IMR-90 (cell line): ENCODE measurements at regions not wholly inside any gene's neighbourhood (a gene's known extent, or its start where the extent isn't known, plus 50 kb on each side); places are given as distances from the start of the nearest gene placed in this dataset.

ENCODE experiments used
- ATAC-seq: fragments of 200-7000 bp; cut with Tn5 transposase; 2 replicates; pipeline ENCODE4 v1.9.1; 2020; ENCODE audit warnings: low read depth, mild to moderate bottlenecking, moderate library complexity
- BruUV-seq: library from RNA; stranded (reverse); fragments of 400-500 nt; replicated peaks from 2 replicates; lab custom pipeline; 2021; lab: Mats Ljungman, UMichigan
- CTCF ChIA-PET: fragments of 300-600 bp; formaldehyde crosslinking; extraction: SDS; loops from one replicate; lab custom pipeline; 2021; ENCODE audit warnings: antibody characterized with exemption; lab: Yijun Ruan, JAX
- POLR2A ChIA-PET: fragments of 300-600 bp; sonication (Branson Sonifier 250); formaldehyde crosslinking; loops from one replicate; lab custom pipeline; 2022; ENCODE audit warnings: antibody characterized with exemption; ENCODE audit not compliant: unreplicated experiment; lab: Charles Lee
- DNase-seq: peaks from one replicate; pipeline ENCODE4 v3.0.0; 2013
- H2AFZ ChIP-seq: replicated peaks from 2 replicates; pipeline ENCODE3; 2013; ENCODE audit warnings: low read length, mild to moderate bottlenecking; ENCODE audit not compliant: poor library complexity
- H2AK5ac ChIP-seq: 2 replicates; pipeline ENCODE4 v1.6.1; 2013; ENCODE audit warnings: low read depth, low read length, inconsistent platforms
- H2AK9ac ChIP-seq: replicated peaks from 2 replicates; pipeline ENCODE3; 2013; ENCODE audit warnings: mild to moderate bottlenecking, low read depth, low read length, moderate library complexity; ENCODE audit not compliant: poor library complexity
- H2BK120ac ChIP-seq: 2 replicates; pipeline ENCODE4 v1.6.1; 2013; ENCODE audit warnings: low read depth, low read length, inconsistent platforms
- H2BK15ac ChIP-seq: 3 replicates; pipeline ENCODE4 v1.6.1; 2013; ENCODE audit warnings: low read depth, low read length, inconsistent platforms
- H2BK20ac ChIP-seq: 2 replicates; pipeline ENCODE4 v1.6.1; 2013; ENCODE audit warnings: low read depth, mild to moderate bottlenecking, inconsistent platforms, low read length, moderate library complexity
- H2BK5ac ChIP-seq: 2 replicates; pipeline ENCODE4 v1.6.1; 2013; ENCODE audit warnings: mild to moderate bottlenecking, low read depth, low read length, inconsistent platforms; ENCODE audit not compliant: poor library complexity, severe bottlenecking
- H3K14ac ChIP-seq: replicated peaks from 2 replicates; pipeline ENCODE4 v1.6.1; 2013; ENCODE audit warnings: low read depth, low read length, inconsistent platforms
- H3K18ac ChIP-seq: 2 replicates; pipeline ENCODE4 v1.6.1; 2013; ENCODE audit warnings: low read depth, low read length, control low read depth
- H3K23ac ChIP-seq: 2 replicates; pipeline ENCODE4 v1.6.1; 2013; ENCODE audit warnings: low read depth, low read length, inconsistent platforms
- H3K27ac ChIP-seq: 2 replicates; pipeline ENCODE4 v1.5.1; 2013; ENCODE audit warnings: mild to moderate bottlenecking, control low read depth, low read length; ENCODE audit not compliant: insufficient read depth
- H3K27me3 ChIP-seq: 2 replicates; pipeline ENCODE4 v1.6.1; 2013; ENCODE audit warnings: low read length; ENCODE audit not compliant: control insufficient read depth, insufficient read depth
- H3K36me3 ChIP-seq: 2 replicates; pipeline ENCODE4 v1.6.1; 2013; ENCODE audit warnings: low read length, mixed read lengths; ENCODE audit not compliant: control insufficient read depth, insufficient read depth
- H3K4ac ChIP-seq: 2 replicates; pipeline ENCODE4 v1.6.1; 2013; ENCODE audit warnings: low read depth, low read length, inconsistent platforms
- H3K4me1 ChIP-seq: 2 replicates; pipeline ENCODE4 v1.6.1; 2013; ENCODE audit warnings: low read length, mixed read lengths; ENCODE audit not compliant: control insufficient read depth, insufficient read depth
- H3K4me2 ChIP-seq: 2 replicates; pipeline ENCODE4 v1.6.1; 2013; ENCODE audit warnings: low read depth, mild to moderate bottlenecking, control low read depth, low read length, moderate library complexity
- H3K4me3 ChIP-seq: 2 replicates; pipeline ENCODE4 v1.5.1; 2013; ENCODE audit warnings: low read depth, mild to moderate bottlenecking, control low read depth, low read length, moderate library complexity; ENCODE audit not compliant: insufficient read depth
- H3K56ac ChIP-seq: 2 replicates; pipeline ENCODE4 v1.6.1; 2013; ENCODE audit warnings: low read length, inconsistent platforms; ENCODE audit not compliant: insufficient read depth; ENCODE audit errors: extremely low read depth
- H3K79me1 ChIP-seq, 2 experiments: 2 replicates each; pipeline ENCODE4 v1.6.1; 2013; ENCODE audit warnings: low read length in 2 of 2, inconsistent platforms in 1 of 2, low read depth in 1 of 2
- H3K9ac ChIP-seq: 2 replicates; pipeline ENCODE4 v1.6.1; 2013; ENCODE audit warnings: low read depth, low read length, control low read depth
- H3K9me1 ChIP-seq: 2 replicates; pipeline ENCODE4 v1.6.1; 2013; ENCODE audit warnings: low read length, inconsistent platforms; ENCODE audit not compliant: insufficient read depth
- H3K9me3 ChIP-seq: 2 replicates; pipeline ENCODE4 v1.6.1; 2013; ENCODE audit warnings: low read length; ENCODE audit not compliant: control insufficient read depth, insufficient read depth
- H4K20me1 ChIP-seq: 2 replicates; pipeline ENCODE4 v1.6.1; 2013; ENCODE audit warnings: low read length, inconsistent platforms; ENCODE audit not compliant: insufficient read depth
- H4K5ac ChIP-seq: 2 replicates; pipeline ENCODE4 v1.6.1; 2013; ENCODE audit warnings: mild to moderate bottlenecking, low read depth, low read length, control low read depth
- H4K8ac ChIP-seq, 2 experiments: 2 replicates each; pipeline ENCODE4 v1.6.1; 2013; ENCODE audit warnings: low read depth in 2 of 2, low read length in 2 of 2, control low read depth in 1 of 2, inconsistent platforms in 1 of 2
- H4K91ac ChIP-seq: 2 replicates; pipeline ENCODE4 v1.6.1; 2013; ENCODE audit warnings: low read depth, low read length, inconsistent platforms; ENCODE audit not compliant: insufficient read depth
- BHLHE40 ChIP-seq: fragments of 150-350 bp; IDR thresholded peaks from 2 replicates; pipeline ENCODE4 v1.6.1; 2016; ENCODE audit warnings: mild to moderate bottlenecking, low read depth, low read length
- CEBPB ChIP-seq: IDR thresholded peaks from 2 replicates; pipeline ENCODE4 v1.6.1; 2012; ENCODE audit warnings: low read depth, low read length, improper control_type of control experiment
- CHD1 ChIP-seq: IDR thresholded peaks from 2 replicates; pipeline ENCODE4 v1.6.1; 2012; ENCODE audit warnings: low read depth, low read length, improper control_type of control experiment
- FOS ChIP-seq: fragments of 150-350 bp; IDR thresholded peaks from 2 replicates; pipeline ENCODE4 v1.6.1; 2016; ENCODE audit warnings: low read depth, low read length
- MAFK ChIP-seq: IDR thresholded peaks from 2 replicates; pipeline ENCODE4 v1.6.1; 2012; ENCODE audit warnings: low read depth, low read length, improper control_type of control experiment
- MAZ ChIP-seq: IDR thresholded peaks from 2 replicates; pipeline ENCODE4 v1.6.1; 2012; ENCODE audit warnings: low read depth, mild to moderate bottlenecking, low read length, improper control_type of control experiment, moderate library complexity, borderline replicate concordance
- MXI1 ChIP-seq: IDR thresholded peaks from 2 replicates; pipeline ENCODE4 v1.6.1; 2012; ENCODE audit warnings: low read depth, mild to moderate bottlenecking, low read length, moderate library complexity, borderline replicate concordance
- NFE2L2 ChIP-seq: fragments of 150-350 bp; IDR thresholded peaks from 2 replicates; pipeline ENCODE4 v1.6.1; 2016; ENCODE audit warnings: low read depth, mild to moderate bottlenecking, low read length
- POLR2A ChIP-seq: IDR thresholded peaks from 2 replicates; pipeline ENCODE4 v1.6.1; 2012; ENCODE audit warnings: mild to moderate bottlenecking, low read depth, low read length
- RAD21 ChIP-seq: IDR thresholded peaks from 2 replicates; pipeline ENCODE4 v1.6.1; 2012; ENCODE audit warnings: low read length, improper control_type of control experiment
- RCOR1 ChIP-seq: IDR thresholded peaks from 2 replicates; pipeline ENCODE4 v1.6.1; 2012; ENCODE audit warnings: mild to moderate bottlenecking, low read length, improper control_type of control experiment; ENCODE audit not compliant: insufficient replicate concordance
- SMC3 ChIP-seq: fragments of 150-350 bp; IDR thresholded peaks from 2 replicates; pipeline ENCODE4 v1.6.1; 2016; ENCODE audit warnings: low read depth, mild to moderate bottlenecking, antibody characterized with exemption, low read length, moderate library complexity
- WGBS, 2 experiments: methylation state at CpG; one replicate each; pipeline versions ENCODE4 v1.1.5 to v1.1.7; 2013; ENCODE audit warnings: missing lambda C conversion rate in 2 of 2; ENCODE audit not compliant: insufficient read length in 1 of 2; ENCODE audit errors: extremely low coverage in 2 of 2; 5-methylcytosine and 5-hydroxymethylcytosine counted together
- dilution Hi-C: fragments of 300-500 bp; cut with HindIII; formaldehyde crosslinking; loops from one replicate; pipeline ENCODE4 v1.14.3; 2018; ENCODE audit warnings: low sequenced_read_pairs; ENCODE audit not compliant: unreplicated experiment
- in situ Hi-C: fragments of 300-500 bp; cut with MboI; formaldehyde crosslinking; loops from 3 replicates; pipeline ENCODE4 v1.14.3; 2019; ENCODE audit warnings: low sequenced_read_pairs, inconsistent platforms, mixed read lengths
- intact Hi-C: fragments of 100-400 bp; cut with micrococcal nuclease; formaldehyde crosslinking; loops from 2 replicates; pipeline ENCODE4 v1.10.0; 2022
- TF ChIP-seq, protein P1 (sequence below): fragments of 150-350 bp; IDR thresholded peaks from 2 replicates; pipeline ENCODE4 v1.6.1; 2016; ENCODE audit warnings: low read depth, mild to moderate bottlenecking, low read length, moderate library complexity, borderline replicate concordance
- TF ChIP-seq, protein P2 (sequence below): fragments of 150-350 bp; IDR thresholded peaks from 2 replicates; pipeline ENCODE4 v1.6.1; 2017; ENCODE audit warnings: mild to moderate bottlenecking, antibody characterized with exemption, low read length, low read depth
- TF ChIP-seq, protein P3 (sequence below): conservative IDR thresholded peaks from 2 replicates; pipeline ENCODE4 v1.5.1; 2012; ENCODE audit warnings: mild to moderate bottlenecking, low read depth, low read length, improper control_type of control experiment

DNA sequence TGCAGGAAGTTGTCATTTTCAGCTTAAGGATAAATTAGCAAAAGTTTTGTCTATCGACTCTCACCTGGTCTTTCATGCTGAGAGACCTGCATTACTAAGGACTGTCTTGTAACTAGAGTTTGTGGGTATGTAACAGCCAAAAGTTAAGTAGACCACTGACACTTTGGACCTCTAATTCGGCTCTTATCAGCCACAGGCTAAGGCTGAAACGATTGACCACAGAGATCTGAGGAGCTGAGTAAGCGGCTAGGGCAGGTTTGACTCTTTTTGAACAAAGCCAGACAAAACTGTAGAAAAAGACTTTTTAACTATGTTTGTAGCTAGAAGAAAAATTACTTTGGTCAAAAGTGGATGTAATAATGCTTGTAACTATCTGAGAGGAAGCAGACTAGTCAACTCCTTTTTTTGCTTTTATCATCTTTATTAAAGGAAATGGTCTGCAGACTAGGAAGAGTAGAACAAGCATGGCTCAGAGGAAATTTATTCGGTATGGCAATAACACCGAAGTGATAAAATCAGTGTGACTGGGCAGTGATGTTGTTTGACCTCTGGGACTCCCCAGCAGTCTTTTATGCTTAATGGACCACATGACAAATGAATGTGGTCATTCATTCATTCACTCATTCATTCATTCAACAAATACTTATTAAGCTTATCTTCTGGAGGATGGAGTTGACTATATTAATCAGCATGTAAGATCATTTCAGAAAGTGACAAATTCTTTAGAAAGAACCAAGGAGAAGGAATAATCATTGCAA lies 725.0 kb upstream of the HS3ST5 start:
- no peak overlapping the region for H4K5ac ChIP-seq
- no peak overlapping the region for H3K23ac ChIP-seq
- no peak overlapping the region for H2BK5ac ChIP-seq
- no peak for DNase-seq
- no peaks in the 10 kb centered on the region for H3K9me1 ChIP-seq
- BruUV-seq, result no TSS peak
- H3K14ac ChIP-seq, result no peak overlapping the region
- no peak overlapping the region for H2BK15ac ChIP-seq
- no peaks in the 10 kb centered on the region for H3K4me1 ChIP-seq
- no peaks in the 10 kb centered on the region for H3K36me3 ChIP-seq
- intact Hi-C loops, result no loop called here
- TF ChIP-seq CHD1 (no peak), MAFK (no peak), CEBPB (no peak), RAD21 (no peak), POLR2A (no peak), FOS (no peak), RCOR1 (no peak), MAZ (no peak), SMC3 (no peak), BHLHE40 (no peak), MXI1 (no peak), NFE2L2 (no peak)
- TF ChIP-seq, protein P1, sequence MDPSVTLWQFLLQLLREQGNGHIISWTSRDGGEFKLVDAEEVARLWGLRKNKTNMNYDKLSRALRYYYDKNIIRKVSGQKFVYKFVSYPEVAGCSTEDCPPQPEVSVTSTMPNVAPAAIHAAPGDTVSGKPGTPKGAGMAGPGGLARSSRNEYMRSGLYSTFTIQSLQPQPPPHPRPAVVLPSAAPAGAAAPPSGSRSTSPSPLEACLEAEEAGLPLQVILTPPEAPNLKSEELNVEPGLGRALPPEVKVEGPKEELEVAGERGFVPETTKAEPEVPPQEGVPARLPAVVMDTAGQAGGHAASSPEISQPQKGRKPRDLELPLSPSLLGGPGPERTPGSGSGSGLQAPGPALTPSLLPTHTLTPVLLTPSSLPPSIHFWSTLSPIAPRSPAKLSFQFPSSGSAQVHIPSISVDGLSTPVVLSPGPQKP, result no peak
- TF ChIP-seq, protein P2, sequence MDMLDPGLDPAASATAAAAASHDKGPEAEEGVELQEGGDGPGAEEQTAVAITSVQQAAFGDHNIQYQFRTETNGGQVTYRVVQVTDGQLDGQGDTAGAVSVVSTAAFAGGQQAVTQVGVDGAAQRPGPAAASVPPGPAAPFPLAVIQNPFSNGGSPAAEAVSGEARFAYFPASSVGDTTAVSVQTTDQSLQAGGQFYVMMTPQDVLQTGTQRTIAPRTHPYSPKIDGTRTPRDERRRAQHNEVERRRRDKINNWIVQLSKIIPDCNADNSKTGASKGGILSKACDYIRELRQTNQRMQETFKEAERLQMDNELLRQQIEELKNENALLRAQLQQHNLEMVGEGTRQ, result no peak
- TF ChIP-seq, protein P3, sequence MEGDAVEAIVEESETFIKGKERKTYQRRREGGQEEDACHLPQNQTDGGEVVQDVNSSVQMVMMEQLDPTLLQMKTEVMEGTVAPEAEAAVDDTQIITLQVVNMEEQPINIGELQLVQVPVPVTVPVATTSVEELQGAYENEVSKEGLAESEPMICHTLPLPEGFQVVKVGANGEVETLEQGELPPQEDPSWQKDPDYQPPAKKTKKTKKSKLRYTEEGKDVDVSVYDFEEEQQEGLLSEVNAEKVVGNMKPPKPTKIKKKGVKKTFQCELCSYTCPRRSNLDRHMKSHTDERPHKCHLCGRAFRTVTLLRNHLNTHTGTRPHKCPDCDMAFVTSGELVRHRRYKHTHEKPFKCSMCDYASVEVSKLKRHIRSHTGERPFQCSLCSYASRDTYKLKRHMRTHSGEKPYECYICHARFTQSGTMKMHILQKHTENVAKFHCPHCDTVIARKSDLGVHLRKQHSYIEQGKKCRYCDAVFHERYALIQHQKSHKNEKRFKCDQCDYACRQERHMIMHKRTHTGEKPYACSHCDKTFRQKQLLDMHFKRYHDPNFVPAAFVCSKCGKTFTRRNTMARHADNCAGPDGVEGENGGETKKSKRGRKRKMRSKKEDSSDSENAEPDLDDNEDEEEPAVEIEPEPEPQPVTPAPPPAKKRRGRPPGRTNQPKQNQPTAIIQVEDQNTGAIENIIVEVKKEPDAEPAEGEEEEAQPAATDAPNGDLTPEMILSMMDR, result no peak
- no peak overlapping the region for H3K18ac ChIP-seq
- no peaks in the 10 kb centered on the region for H3K27me3 ChIP-seq
- H4K8ac ChIP-seq, result no peak overlapping the region
- H2AFZ ChIP-seq, result no peak overlapping the region
- peaks cover 2% of the 10 kb centered on the region; the same call in 1 of the 2 replicates for H3K9me3 ChIP-seq
- in situ Hi-C loops, result no loop called here
- H2AK9ac ChIP-seq, result no peak overlapping the region
- no peak overlapping the region for H3K4me3 ChIP-seq
- dilution Hi-C loops, result no loop called here
- H3K4ac ChIP-seq, result no peak overlapping the region
- ChIA-PET POLR2A (no interaction called here), CTCF (no interaction called here)
- no peaks in the 10 kb centered on the region for H3K79me1 ChIP-seq
- no peak overlapping the region for H2BK120ac ChIP-seq
- H2BK20ac ChIP-seq, result no peak overlapping the region
- 0% methylated on average over 1 of the region's 6 CpGs; no CpG with 5 or more reads in 1 of the 2 experiments for WGBS, 2 experiments
- no peak overlapping the region for H2AK5ac ChIP-seq
- no peaks in the 10 kb centered on the region for H4K20me1 ChIP-seq
- H3K9ac ChIP-seq, result no peak overlapping the region
- ATAC-seq, result no peak
- no peak overlapping the region for H4K91ac ChIP-seq
- no peak overlapping the region for H3K27ac ChIP-seq
- no peak overlapping the region for H3K56ac ChIP-seq
- H3K4me2 ChIP-seq, result no peak overlapping the region
